ENCODE measurements at regions not wholly inside any gene's neighbourhood (a gene's known extent, or its start where the extent isn't known, plus 50 kb on each side); places are given as distances from the start of the nearest gene placed in this dataset.
"Not testable (repeated sequence)": the region's sequence is repeated elsewhere in the genome, so short reads cannot be mapped to it uniquely, and the experiment has no call there.

- intact Hi-C loops (cut with DNase I, micrococcal nuclease): no loop called here
- H3K4me1 ChIP-seq (ENCODE audit: low read depth): no peaks in the 10 kb centered on the region
- H3K9me3 ChIP-seq: no peaks in the 10 kb centered on the region
- TF ChIP-seq CTCF (IDR thresholded peaks at IDR 0.05): no peak
- no peaks in the 10 kb centered on the region for H3K36me3 ChIP-seq (ENCODE audit: low read depth)
- no peak for DNase-seq
- ATAC-seq: no peak
- H3K4me3 ChIP-seq: no peak overlapping the region
These were observed 103.1 kb downstream of the VGLL3 start for GRCh38 chr3:86887876-86888275.

- no peak for TF ChIP-seq CTCF (IDR thresholded peaks at IDR 0.05)
- ATAC-seq: no peak
- Histone ChIP-seq H3K4me1 (ENCODE audit: low read depth) (no peaks in the 10 kb centered on the region), H3K9me3 (no peaks in the 10 kb centered on the region), H3K36me3 (ENCODE audit: low read depth) (no peaks in the 10 kb centered on the region), H3K4me3 (no peak overlapping the region)
- intact Hi-C loops (cut with DNase I, micrococcal nuclease): no loop called here
- DNase-seq: no peak
These were observed 110.9 kb downstream of the VGLL3 start for GRCh38 chr3:86880066-86880465.

GRCh38 chr3:86876504-86877181 is 114.3 kb downstream of the VGLL3 start:
- ATAC-seq; DNase-seq; H3K36me3 ChIP-seq (ENCODE audit: low read depth); H3K4me1 ChIP-seq (ENCODE audit: low read depth); H3K9me3 ChIP-seq; intact Hi-C loops (cut with DNase I, micrococcal nuclease); H3K4me3 ChIP-seq: not testable (repeated sequence)

GRCh38 chr3:86874790-86875189 is 116.2 kb downstream of the VGLL3 start:
- H3K9me3 ChIP-seq; intact Hi-C loops (cut with DNase I, micrococcal nuclease); H3K4me1 ChIP-seq (ENCODE audit: low read depth); H3K4me3 ChIP-seq; H3K36me3 ChIP-seq (ENCODE audit: low read depth); ATAC-seq; DNase-seq: not testable (repeated sequence)

- no peak for DNase-seq
- H3K4me3 ChIP-seq: no peak overlapping the region
- TF ChIP-seq CTCF (IDR thresholded peaks at IDR 0.05): no peak
- H3K4me1 ChIP-seq (ENCODE audit: low read depth): no peaks in the 10 kb centered on the region
- intact Hi-C loops (cut with DNase I, micrococcal nuclease): no loop called here
- ATAC-seq: no peak
- no peaks in the 10 kb centered on the region for H3K9me3 ChIP-seq
- no peaks in the 10 kb centered on the region for H3K36me3 ChIP-seq (ENCODE audit: low read depth)
These were observed 121.4 kb downstream of the VGLL3 start for GRCh38 chr3:86869566-86869965.

GRCh38 chr3:86867982-86868381 is 123.0 kb downstream of the VGLL3 start:
- TF ChIP-seq CTCF (IDR thresholded peaks at IDR 0.05): no peak
- Histone ChIP-seq H3K9me3 (no peaks in the 10 kb centered on the region), H3K36me3 (ENCODE audit: low read depth) (no peaks in the 10 kb centered on the region), H3K4me1 (ENCODE audit: low read depth) (no peaks in the 10 kb centered on the region), H3K4me3 (no peak overlapping the region)
- ATAC-seq: no peak
- intact Hi-C loops (cut with DNase I, micrococcal nuclease): no loop called here
- no peak for DNase-seq

- Histone ChIP-seq H3K4me1 (ENCODE audit: low read depth) (no peaks in the 10 kb centered on the region), H3K9me3 (no peaks in the 10 kb centered on the region), H3K36me3 (ENCODE audit: low read depth) (no peaks in the 10 kb centered on the region), H3K4me3 (no peak overlapping the region)
- DNase-seq (no peak), ATAC-seq (no peak)
- no peak for TF ChIP-seq CTCF (IDR thresholded peaks at IDR 0.05)
- intact Hi-C loops (cut with DNase I, micrococcal nuclease): no loop called here
These were observed 125.4 kb downstream of the VGLL3 start for GRCh38 chr3:86865506-86865905.

Measured in mucosa of descending colon (tissue), 3 donors.